ENCODE measurements at regions not wholly inside any gene's neighbourhood (a gene's known extent, or its start where the extent isn't known, plus 50 kb on each side); places are given as distances from the start of the nearest gene placed in this dataset.
A peak's percentile ranks its signal among the peaks of the same experiment; 100 is the strongest.
"Not testable (repeated sequence)": the region's sequence is repeated elsewhere in the genome, so short reads cannot be mapped to it uniquely, and the experiment has no call there.

DNA sequence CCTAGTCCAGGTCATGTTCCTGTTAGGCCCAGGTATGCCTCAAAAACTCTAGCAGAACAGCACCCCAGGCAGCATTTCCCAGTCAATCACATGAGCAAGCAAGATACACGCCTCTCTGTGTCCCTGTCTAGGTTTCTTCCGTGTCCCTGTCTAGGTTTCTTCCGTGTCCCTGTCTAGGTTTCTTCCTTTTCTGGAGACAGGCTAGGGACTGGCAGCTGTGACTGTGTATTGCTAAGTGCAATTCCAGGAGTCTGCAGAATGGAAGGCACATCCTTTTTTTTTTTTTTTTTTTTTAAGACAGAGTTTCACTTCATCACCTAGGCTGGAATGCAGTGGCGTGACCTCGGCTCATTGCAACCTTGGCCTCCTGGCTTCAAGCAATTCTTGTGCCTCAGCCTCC is 77.6 kb downstream of the SETD4 start:
- no peak for DNase-seq

GRCh38 chr21:35981514-35982070 is 78.7 kb downstream of the SETD4 start:
- no peak for DNase-seq

- DNase-seq = no peak
Observed at GRCh38 chr21:35980821-35981220, 79.5 kb downstream of the SETD4 start.

DNA sequence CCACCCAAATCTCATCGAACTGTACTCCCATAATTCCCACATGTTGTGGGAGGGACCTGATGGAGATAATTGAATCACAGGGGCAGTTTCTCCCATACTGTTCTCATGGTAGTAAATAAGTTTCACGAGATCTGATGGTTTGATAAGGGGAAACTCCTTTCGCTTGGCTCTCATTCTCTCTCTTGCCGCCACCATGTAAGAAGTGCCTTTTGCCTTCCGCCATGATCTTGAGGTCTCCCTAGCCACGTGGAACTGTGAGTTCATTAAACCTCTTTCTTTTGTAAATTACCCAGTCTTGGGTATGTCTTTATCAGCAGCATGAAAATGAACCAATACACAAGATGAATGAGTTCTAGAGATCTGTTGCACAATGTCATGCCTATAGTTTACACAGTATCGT is 82.5 kb downstream of the SETD4 start:
- DNase-seq = not testable (repeated sequence)

DNA sequence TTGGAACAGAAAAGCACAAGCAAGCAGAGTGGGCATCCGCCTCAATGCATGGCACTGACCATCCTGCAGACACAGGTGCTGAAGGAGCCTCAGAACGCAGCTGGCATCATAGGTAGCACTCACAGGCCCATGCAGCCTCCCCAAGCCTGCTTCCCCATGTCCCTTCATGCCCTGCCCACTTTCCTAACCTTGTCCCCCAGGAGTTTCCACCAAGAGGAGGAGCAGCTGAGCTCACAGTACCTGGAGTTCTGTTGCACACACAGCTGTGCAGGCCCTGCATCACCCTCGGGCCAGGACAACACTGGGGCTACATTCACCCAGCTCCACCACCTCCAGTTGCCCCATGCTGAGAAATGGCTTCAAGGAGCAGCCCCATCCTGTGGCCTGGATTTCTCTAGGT is 83.4 kb downstream of the SETD4 start:
- DNase-seq = no peak

DNA sequence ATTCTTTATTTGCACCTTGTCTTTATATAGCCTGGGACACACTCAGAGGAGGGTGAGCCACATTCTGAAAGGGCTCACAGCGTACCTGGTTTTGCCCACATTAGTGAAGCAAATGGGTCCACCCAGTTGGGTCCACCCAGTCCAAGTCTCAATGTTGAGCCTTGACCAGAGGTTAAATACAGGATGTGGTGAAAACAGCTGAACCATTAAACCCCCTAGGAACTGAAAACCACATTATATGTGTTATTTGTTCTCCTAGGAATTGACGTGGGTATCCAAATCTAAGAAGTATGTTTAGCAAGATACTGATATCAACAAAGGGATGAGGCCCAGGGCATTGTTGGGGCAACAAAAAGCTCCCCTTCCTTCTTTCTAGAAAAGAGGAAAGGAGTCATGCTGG is 83.8 kb downstream of the SETD4 start:
- no peak for DNase-seq

DNA sequence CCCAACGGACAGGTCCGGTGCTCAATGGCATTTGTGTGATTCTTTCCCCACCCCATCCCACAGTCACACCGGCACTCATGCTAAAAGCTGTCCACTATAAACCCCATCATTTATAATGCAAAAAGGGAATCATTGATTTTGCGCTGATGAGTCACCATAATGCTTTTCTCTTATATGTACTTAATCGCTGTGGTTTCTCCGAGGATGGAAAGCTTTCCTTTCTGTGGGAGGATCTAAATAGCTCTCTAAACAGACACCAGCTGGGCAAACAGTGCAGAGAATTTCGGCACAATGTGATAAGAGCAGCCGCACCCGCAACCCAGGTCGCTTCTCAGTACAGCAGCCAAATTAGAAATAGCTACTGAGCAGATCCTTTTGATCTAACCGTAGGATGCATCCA is 85.6 kb downstream of the SETD4 start:
- no peak for DNase-seq

GRCh38 chr21:35971824-35972223 is 88.5 kb downstream of the SETD4 start:
- no peak for DNase-seq

DNA sequence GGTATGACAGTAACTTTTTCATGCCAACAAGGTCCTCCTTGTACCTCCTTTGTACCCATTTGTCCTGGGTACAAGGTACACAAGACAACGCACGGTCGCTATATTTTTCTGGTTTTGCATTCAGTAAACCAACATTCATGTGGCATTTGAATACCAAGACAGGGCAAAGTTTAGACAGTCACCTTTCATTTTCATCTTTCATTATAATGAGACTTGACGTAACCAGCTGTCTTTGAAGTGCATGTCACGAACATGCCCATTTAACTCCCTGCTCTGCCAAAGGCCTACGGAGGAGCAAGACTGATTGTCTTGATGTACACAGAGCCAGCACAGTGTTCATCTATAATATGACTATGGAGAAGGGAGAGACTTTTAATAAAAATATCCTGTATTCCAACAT is 91.0 kb downstream of the SETD4 start:
- no peak for DNase-seq

DNA sequence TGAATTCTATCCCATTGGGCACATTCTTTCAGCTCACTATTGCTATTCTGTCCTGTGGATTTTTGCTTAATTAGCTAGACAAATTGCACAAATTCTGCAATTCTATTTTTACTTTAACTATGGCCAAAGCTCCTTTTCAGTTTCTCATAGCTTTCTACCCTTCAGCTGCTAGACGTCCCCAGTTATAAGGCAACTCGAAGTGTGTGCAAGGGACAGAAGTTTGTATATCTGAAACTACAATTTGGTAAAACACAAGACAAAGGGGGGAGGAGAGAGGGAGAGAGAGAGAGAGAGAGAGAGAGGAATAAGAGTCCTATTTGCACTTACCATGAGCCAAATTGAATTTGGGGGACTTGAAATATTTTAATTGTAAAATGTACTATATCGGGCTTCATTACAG is 91.8 kb downstream of the SETD4 start:
- no peak for DNase-seq

GRCh38 chr21:35965699-35966098 is 94.6 kb downstream of the SETD4 start:
- peak in 1 of 2 experiments; percentile 1 for DNase-seq

DNA sequence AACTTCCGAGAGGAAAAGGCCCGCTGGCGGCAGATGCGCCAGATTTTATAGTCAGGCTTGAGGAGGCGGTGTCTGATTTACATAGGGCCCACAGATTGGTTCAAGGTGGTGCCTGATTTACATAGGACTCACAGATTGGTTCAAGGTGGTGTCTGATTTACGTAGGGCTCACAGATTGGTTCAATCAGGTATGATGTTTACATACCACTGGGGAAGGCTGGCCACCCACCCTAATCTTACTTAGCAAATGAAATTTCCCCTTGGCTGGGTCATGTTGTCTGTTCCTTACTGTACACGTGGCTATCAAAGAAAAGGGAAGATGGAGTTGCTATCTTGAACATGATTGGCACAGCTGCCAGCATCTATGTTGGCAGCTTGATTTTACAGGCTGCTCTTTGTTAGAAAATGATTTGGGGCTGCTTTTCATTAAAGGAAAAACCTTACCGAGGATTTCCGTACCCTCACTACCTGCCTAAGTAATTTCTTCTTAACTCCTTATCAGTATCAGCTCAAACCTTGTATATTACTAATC is 96.3 kb downstream of the SETD4 start:
- DNase-seq = no peak

- DNase-seq = no peak
Observed at GRCh38 chr21:35962917-35963316, 97.4 kb downstream of the SETD4 start.

- DNase-seq = no peak
Observed at GRCh38 chr21:35954066-35954465, 106.3 kb downstream of the SETD4 start.

GRCh38 chr21:35953597-35953996 is 106.7 kb downstream of the SETD4 start:
- DNase-seq = no peak

DNA sequence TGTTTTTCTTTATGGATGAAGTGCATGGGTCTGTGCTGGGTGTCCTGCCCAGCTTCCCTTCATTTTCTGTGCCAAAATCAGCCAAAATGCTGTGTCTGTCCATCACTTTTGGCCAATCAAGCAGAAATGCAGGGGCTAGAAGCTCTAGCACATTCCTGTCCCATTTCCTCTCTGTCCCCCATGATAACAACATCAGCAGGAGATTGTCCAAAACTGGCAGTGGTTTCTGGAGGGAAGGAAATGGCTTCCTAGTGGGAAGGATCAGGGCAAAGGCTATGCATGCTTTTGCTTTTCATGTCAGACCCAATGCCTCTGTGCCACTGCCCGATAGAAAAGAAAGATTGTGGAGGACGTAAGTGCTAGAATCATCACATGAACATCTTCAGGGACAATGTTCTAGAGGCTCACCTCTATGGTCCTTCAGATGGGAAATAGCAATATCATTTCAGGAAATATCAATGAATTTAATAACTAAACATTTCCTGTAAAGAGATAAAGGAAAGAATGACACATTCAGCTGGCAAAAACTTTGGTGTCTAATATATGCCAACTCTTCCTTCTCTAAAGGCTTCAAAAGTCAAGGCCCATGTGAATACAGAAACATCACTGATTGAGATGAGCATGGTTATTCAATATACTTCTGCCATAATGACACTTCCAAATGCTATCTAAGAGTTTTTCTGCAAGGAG is 107.5 kb downstream of the SETD4 start:
- DNase-seq = no peak

GRCh38 chr21:35948982-35949381 is 111.3 kb downstream of the SETD4 start:
- no peak for DNase-seq

- DNase-seq = no peak
Observed at GRCh38 chr21:35945089-35945671, 115.1 kb downstream of the SETD4 start.

GRCh38 chr21:35943752-35944151 is 116.6 kb downstream of the SETD4 start:
- DNase-seq = no peak

- DNase-seq = peak; percentile 17 to 54
Observed at GRCh38 chr21:35942211-35943144, 117.8 kb downstream of the SETD4 start.

DNA sequence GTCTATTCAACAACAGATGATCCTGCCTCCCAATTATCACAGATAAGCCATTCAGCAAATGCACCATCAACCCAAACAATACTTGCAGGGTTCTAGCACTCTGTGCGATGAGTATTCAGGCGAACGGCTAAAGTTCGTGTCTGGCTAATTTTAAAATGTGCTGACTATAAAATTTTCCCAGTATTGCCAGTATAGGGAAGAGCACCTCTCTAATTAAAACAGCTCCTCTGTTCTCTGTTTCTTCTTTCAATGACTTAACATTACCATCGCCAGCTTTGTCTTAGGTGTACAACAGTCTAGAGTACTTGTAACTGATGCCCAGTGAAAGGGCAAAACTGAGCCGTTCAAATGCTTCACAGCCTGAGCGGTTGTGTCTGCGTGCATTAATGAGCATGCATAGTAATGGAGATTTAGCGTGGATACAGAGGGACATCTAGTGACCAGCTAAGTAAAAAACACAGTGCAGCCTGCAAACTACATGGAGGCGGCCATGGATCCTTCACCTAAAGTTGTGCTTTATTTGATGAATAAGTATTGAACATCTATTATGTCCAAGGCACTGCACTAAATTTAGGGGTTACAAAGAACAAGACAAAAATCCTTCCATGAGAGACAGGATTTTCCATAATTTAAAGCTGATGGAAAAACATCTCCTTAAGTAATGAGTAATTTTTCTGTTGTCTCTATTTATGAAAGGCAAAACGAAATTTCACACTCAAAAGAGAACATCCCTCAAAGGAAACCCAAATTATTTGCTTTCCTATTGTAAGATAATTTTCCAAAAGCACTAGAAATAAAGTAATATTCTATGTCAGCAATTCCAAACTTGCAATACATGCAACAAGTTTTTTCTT is 120.0 kb downstream of the SETD4 start:
- peak; percentile 82 to 90 for DNase-seq

GRCh38 chr21:35938446-35938845 is 121.9 kb downstream of the SETD4 start:
- DNase-seq = no peak

All from Kasumi-1 (cell line).